ENCODE measurements at regions not wholly inside any gene's neighbourhood (a gene's known extent, or its start where the extent isn't known, plus 50 kb on each side); places are given as distances from the start of the nearest gene placed in this dataset.

GRCh38 chr3:78174821-78175220, 1134.9 kb downstream of the ROBO2 start:
- no peaks in the 10 kb centered on the region for H3K36me3 ChIP-seq (ENCODE audit: low read depth, missing control alignments)
- 30 to 50% methylated on average over 1 of the region's 1 CpG for WGBS, 2 donors
- H3K9me3 ChIP-seq, result no peaks in the 10 kb centered on the region
- intact Hi-C loops (cut with DNase I; ENCODE audit: low total_unique reads), result no loop called here
- H3K4me3 ChIP-seq, result no peak overlapping the region
- H3K27ac ChIP-seq, result no peak overlapping the region
- DNase-seq, result no peak
- no peaks in the 10 kb centered on the region for H3K27me3 ChIP-seq
- TF ChIP-seq CTCF (IDR thresholded peaks at IDR 0.05) (no peak), POLR2A (IDR thresholded peaks at IDR 0.05) (no peak)
- H3K4me1 ChIP-seq, result no peaks in the 10 kb centered on the region

- H3K4me3 ChIP-seq, result no peak overlapping the region
- intact Hi-C loops (cut with DNase I; ENCODE audit: low total_unique reads), result no loop called here
- H3K4me1 ChIP-seq, result no peaks in the 10 kb centered on the region
- WGBS, 2 donors, result 88% methylated on average over 4 of the region's 4 CpGs
- no peaks in the 10 kb centered on the region for H3K27me3 ChIP-seq
- no peak for TF ChIP-seq CTCF (IDR thresholded peaks at IDR 0.05)
- no peak for TF ChIP-seq POLR2A (IDR thresholded peaks at IDR 0.05)
- no peaks in the 10 kb centered on the region for H3K36me3 ChIP-seq (ENCODE audit: low read depth, missing control alignments)
- no peaks in the 10 kb centered on the region for H3K9me3 ChIP-seq
- H3K27ac ChIP-seq, result no peak overlapping the region
- DNase-seq, result no peak
Observed at GRCh38 chr3:78176869-78177268, 1137.0 kb downstream of the ROBO2 start.

- no peak for DNase-seq
- H3K36me3 ChIP-seq (ENCODE audit: low read depth, missing control alignments), result no peaks in the 10 kb centered on the region
- 91 to 95% methylated on average over 2 of the region's 2 CpGs for WGBS, 2 donors
- H3K9me3 ChIP-seq, result no peaks in the 10 kb centered on the region
- no peaks in the 10 kb centered on the region for H3K4me1 ChIP-seq
- intact Hi-C loops (cut with DNase I; ENCODE audit: low total_unique reads), result no loop called here
- H3K27ac ChIP-seq, result no peak overlapping the region
- no peak overlapping the region for H3K4me3 ChIP-seq
- no peaks in the 10 kb centered on the region for H3K27me3 ChIP-seq
- TF ChIP-seq CTCF (IDR thresholded peaks at IDR 0.05), result no peak
- TF ChIP-seq POLR2A (IDR thresholded peaks at IDR 0.05), result no peak
Observed at GRCh38 chr3:78177780-78178179, 1137.9 kb downstream of the ROBO2 start.

GRCh38 chr3:78178209-78178608, 1138.3 kb downstream of the ROBO2 start:
- no peaks in the 10 kb centered on the region for H3K4me1 ChIP-seq
- H3K4me3 ChIP-seq, result no peak overlapping the region
- no peaks in the 10 kb centered on the region for H3K27me3 ChIP-seq
- intact Hi-C loops (cut with DNase I; ENCODE audit: low total_unique reads), result no loop called here
- no peak for DNase-seq
- H3K9me3 ChIP-seq, result no peaks in the 10 kb centered on the region
- TF ChIP-seq POLR2A (IDR thresholded peaks at IDR 0.05) (no peak), CTCF (IDR thresholded peaks at IDR 0.05) (no peak)
- no peaks in the 10 kb centered on the region for H3K36me3 ChIP-seq (ENCODE audit: low read depth, missing control alignments)
- H3K27ac ChIP-seq, result no peak overlapping the region

GRCh38 chr3:78178740-78179363, 1139.0 kb downstream of the ROBO2 start:
- intact Hi-C loops (cut with DNase I; ENCODE audit: low total_unique reads), result no loop called here
- Histone ChIP-seq H3K36me3 (ENCODE audit: low read depth, missing control alignments) (no peaks in the 10 kb centered on the region), H3K4me1 (no peaks in the 10 kb centered on the region), H3K27ac (no peak overlapping the region), H3K27me3 (no peaks in the 10 kb centered on the region), H3K9me3 (no peaks in the 10 kb centered on the region), H3K4me3 (no peak overlapping the region)
- 84 to 90% methylated on average over 1 of the region's 1 CpG for whole genome bisulfite sequencing, 2 donors
- TF ChIP-seq POLR2A (IDR thresholded peaks at IDR 0.05), result no peak
- no peak for TF ChIP-seq CTCF (IDR thresholded peaks at IDR 0.05)
- DNase-seq, result no peak

Measured in testis (tissue), 2 donors.